Panc1 (cell line): ENCODE measurements at regions not wholly inside any gene's neighbourhood (a gene's known extent, or its start where the extent isn't known, plus 50 kb on each side); places are given as distances from the start of the nearest gene placed in this dataset. TPM values are rescaled to one million over a fixed set of nuclear protein-coding genes. Genes with fewer than 3 reads are reported as not detected.
A peak's percentile ranks its signal among the peaks of the same experiment; 100 is the strongest.
"Not testable (repeated sequence)": the region's sequence is repeated elsewhere in the genome, so short reads cannot be mapped to it uniquely, and the experiment has no call there.

Experiments used
- ATAC-seq: fragments of 200-7000 bp; cut with Tn5 transposase; 2 replicates; pipeline ENCODE4 v1.9.1; 2020; ENCODE audit warnings: mild to moderate bottlenecking, moderate library complexity
- BruUV-seq: library from RNA; stranded (reverse); fragments of 400-500 nt; replicated peaks from 2 replicates; lab custom pipeline; 2021; lab: Mats Ljungman, UMichigan
- CTCF ChIA-PET: fragments of 300-600 bp; sonication (Branson Sonifier 250); formaldehyde crosslinking; loops from one replicate; lab custom pipeline; 2022; ENCODE audit warnings: antibody characterized with exemption; lab: Charles Lee
- POLR2A ChIA-PET: fragments of 300-600 bp; sonication (Branson Sonifier 250); formaldehyde crosslinking; loops from one replicate; lab custom pipeline; 2022; ENCODE audit warnings: antibody characterized with exemption; lab: Charles Lee
- DNase-seq: peaks from one replicate; pipeline ENCODE4 v3.0.0-alpha.2; 2010; ENCODE audit warnings: low read depth, low spot score
- H3K27ac ChIP-seq: 2 replicates; pipeline ENCODE4 v1.5.1; 2011; ENCODE audit warnings: mild to moderate bottlenecking, low read length, inconsistent platforms
- H3K27me3 ChIP-seq: fragments of 200-500 bp; sonication (Bioruptor generic); 2 replicates; pipeline ENCODE4 v1.6.0; 2014; ENCODE audit warnings: low read length, inconsistent platforms; ENCODE audit not compliant: control insufficient read depth, insufficient read depth
- H3K36me3 ChIP-seq: fragments of 200-500 bp; sonication (Bioruptor generic); 2 replicates; pipeline ENCODE4 v1.5.1; 2014; ENCODE audit warnings: inconsistent platforms, mild to moderate bottlenecking, low read length, moderate library complexity; ENCODE audit not compliant: control insufficient read depth, insufficient read depth
- H3K4me1 ChIP-seq: 2 replicates; pipeline ENCODE4 v1.5.1; 2011; ENCODE audit warnings: inconsistent platforms, mild to moderate bottlenecking, low read length, moderate library complexity; ENCODE audit not compliant: control insufficient read depth, insufficient read depth
- H3K4me3 ChIP-seq, 2 experiments: 2 replicates each; pipeline ENCODE4 v1.5.1; 2011 to 2012; ENCODE audit warnings: low read depth in 2 of 2, low read length in 2 of 2, mild to moderate bottlenecking in 2 of 2, inconsistent platforms in 1 of 2, moderate library complexity in 1 of 2
- H3K9me3 ChIP-seq: fragments of 200-500 bp; sonication (Bioruptor generic); 2 replicates; pipeline ENCODE4 v1.5.1; 2014; ENCODE audit warnings: low read depth, mild to moderate bottlenecking, inconsistent platforms, low read length, moderate library complexity; ENCODE audit not compliant: control insufficient read depth, insufficient read depth
- in situ Hi-C: cut with HindIII; loops from 2 replicates; pipeline ENCODE4 v1.10.0; 2016; ENCODE audit warnings: low sequenced_read_pairs, low pct_unique_long_range_greater_than_20kb
- intact Hi-C: fragments of 100-400 bp; cut with micrococcal nuclease; formaldehyde crosslinking; loops from one replicate; pipeline ENCODE4 v1.10.0; 2022; ENCODE audit not compliant: unreplicated experiment
- microRNA-seq: library from miRNA; unstranded; fragments of <30 nt; microRNA quantifications from one replicate; pipeline ENCODE4 v1.1.0, GENCODE V29; 2020; ENCODE audit not compliant: unreplicated experiment

DNA sequence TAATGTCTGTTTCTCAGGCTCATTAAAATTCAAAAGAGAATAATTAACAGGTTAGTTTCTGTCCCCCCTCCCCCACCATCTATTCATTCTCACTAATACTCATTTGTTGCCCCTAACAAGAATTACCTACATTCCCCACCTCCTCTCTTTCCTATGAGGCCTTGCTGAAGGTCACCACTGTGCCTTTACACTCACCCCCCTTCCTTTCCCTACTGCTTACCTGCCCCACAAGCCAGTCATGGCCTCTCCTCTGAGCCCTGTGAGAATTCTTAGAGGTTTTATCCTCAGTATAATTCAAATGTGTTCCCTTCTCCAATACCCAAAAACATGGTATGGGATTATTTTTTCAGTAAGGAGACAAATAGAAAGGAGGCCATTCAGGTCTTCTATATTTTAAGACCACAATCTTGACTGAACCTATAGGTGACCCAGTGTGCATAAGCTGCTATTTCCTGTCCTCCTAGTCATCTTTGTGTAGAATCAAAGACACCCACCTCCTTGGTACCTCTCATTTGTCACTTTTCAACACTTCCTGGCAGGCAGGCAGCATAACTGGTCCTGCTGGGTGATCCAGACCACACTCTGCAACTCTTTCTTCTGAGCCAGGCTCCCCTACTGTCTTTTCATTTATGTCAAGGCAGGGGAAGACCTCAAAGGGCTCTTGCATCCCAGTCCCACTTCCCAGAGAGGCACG, 55.8 kb upstream of the PLGLB2 start:
- POLR2A ChIA-PET, DNase-seq, H3K4me1 ChIP-seq, BruUV-seq, H3K27me3 ChIP-seq, intact Hi-C loops, H3K4me3 ChIP-seq, H3K27ac ChIP-seq, H3K9me3 ChIP-seq, H3K36me3 ChIP-seq, CTCF ChIA-PET, ATAC-seq, in situ Hi-C loops: not testable (repeated sequence)

DNA sequence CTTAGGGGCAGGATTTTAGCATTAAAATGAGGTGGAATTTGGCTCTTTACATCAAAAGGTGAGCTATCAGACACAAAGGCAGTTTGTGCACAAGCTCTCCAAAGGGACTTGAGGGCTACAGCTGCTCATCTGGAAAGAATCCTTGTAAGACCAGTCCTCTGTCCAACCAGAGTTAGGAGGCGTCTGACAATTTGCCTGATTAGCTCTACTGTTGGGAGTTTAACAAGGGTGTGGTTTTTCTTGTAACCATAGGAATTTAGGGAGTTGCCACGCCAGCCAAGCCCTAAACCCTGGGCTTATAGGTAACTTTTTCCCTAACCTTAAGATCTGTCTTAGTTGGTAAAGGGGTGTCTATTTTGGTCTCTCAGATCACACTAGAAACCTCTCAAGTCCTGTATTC, 55.0 kb upstream of the PLGLB2 start:
- H3K36me3 ChIP-seq, BruUV-seq, H3K4me1 ChIP-seq, POLR2A ChIA-PET, CTCF ChIA-PET, H3K9me3 ChIP-seq, in situ Hi-C loops, intact Hi-C loops, ATAC-seq, H3K27ac ChIP-seq, H3K27me3 ChIP-seq, DNase-seq, H3K4me3 ChIP-seq: not testable (repeated sequence)

DNA sequence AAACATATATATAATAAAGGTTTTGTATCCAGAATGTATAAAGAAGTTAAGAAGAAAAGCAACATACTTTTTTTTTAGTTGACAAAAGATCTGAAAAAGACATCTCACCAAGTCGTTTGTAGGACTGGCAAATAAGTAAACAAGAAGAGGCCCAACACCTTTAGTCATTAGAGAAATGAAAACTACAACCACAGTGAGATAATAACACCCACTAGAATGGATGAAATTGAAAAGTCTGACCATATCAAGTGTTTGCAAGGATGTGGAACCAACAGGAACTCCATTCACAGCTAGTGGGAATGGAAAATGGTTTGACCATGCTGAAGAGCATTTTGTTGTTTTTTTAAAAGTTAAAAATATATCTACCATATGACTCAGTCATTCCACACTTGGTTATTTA, 54.0 kb upstream of the PLGLB2 start:
- H3K4me3 ChIP-seq, intact Hi-C loops, H3K9me3 ChIP-seq, H3K4me1 ChIP-seq, H3K27ac ChIP-seq, CTCF ChIA-PET, DNase-seq, POLR2A ChIA-PET, H3K27me3 ChIP-seq, ATAC-seq, in situ Hi-C loops, H3K36me3 ChIP-seq: not testable (repeated sequence)
- TSS peak; percentile 63 for BruUV-seq

DNA sequence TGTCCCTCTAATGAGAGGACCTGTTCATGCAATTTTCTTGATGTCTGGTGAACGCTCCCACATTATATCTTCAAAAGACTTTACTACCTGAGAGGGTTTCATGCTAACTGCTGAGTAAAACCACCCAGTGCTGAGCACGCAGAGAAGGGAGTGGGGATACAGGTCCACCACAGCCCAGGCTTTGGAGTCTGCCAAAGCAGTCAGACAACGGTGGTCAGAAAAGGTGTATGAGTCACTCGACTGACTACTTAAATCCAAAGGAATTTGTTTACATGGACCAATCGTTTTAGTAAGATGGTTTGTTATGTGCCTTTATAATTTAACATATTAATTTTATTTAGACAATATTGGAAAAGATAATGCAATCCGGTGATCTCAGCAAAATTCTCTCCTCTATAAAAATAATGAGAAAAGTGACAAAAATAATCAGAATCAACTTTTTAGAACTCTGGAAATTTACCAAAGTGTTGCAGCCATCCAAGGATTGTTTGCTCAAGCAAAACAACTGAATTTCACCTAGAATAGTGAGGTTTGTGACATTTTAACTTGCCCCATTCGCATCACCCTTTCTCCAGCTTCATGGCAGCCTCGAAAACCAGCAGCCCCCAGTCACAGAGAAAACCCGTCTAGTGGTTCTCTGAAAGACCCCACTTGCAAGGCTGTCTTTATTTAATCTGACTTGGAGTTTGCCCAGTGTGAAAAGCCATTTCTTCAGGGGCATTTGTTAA, 52.1 kb upstream of the PLGLB2 start:
- intact Hi-C loops, ATAC-seq, DNase-seq, CTCF ChIA-PET, BruUV-seq, H3K4me1 ChIP-seq, POLR2A ChIA-PET, H3K27me3 ChIP-seq, H3K9me3 ChIP-seq, in situ Hi-C loops, H3K36me3 ChIP-seq, H3K4me3 ChIP-seq, H3K27ac ChIP-seq: not testable (repeated sequence)

Small RNA genes in the stretch of these regions (microRNA-seq; reads per million reads assigned to microRNA genes)
- not detected for gene MIR4771-1
